AG04450 (cell line): ENCODE measurements at regions not wholly inside any gene's neighbourhood (a gene's known extent, or its start where the extent isn't known, plus 50 kb on each side); places are given as distances from the start of the nearest gene placed in this dataset.

Experiments used
- CTCF ChIA-PET: fragments of 300-600, 350-600 bp; formaldehyde crosslinking; extraction: SDS; loops from one replicate; lab custom pipeline; 2022; ENCODE audit warnings: antibody characterized with exemption, inconsistent platforms; lab: Charles Lee
- POLR2A ChIA-PET: fragments of 350-600 bp; formaldehyde crosslinking; extraction: SDS; loops from one replicate; lab custom pipeline; 2021; ENCODE audit warnings: antibody characterized with exemption, inconsistent platforms; lab: Yijun Ruan, JAX
- DNase-seq: peaks from one replicate; pipeline ENCODE4 v3.0.0-alpha.2; 2011; ENCODE audit warnings: low read depth, low spot score
- H3K27ac ChIP-seq: one replicate; pipeline ENCODE4 v1.5.1; 2012; ENCODE audit warnings: low read depth, low read length, control low read depth
- H3K27me3 ChIP-seq: one replicate; pipeline ENCODE4 v1.6.0; 2012; ENCODE audit warnings: low read length; ENCODE audit not compliant: control insufficient read depth, insufficient read depth
- H3K4me3 ChIP-seq: 2 replicates; pipeline ENCODE4 v1.5.1; 2011; ENCODE audit warnings: mild to moderate bottlenecking, low read depth, low read length, control low read depth
- H3K9me3 ChIP-seq: 2 replicates; pipeline ENCODE4 v1.5.1; 2012; ENCODE audit warnings: low read length; ENCODE audit not compliant: control insufficient read depth, insufficient read depth
- TF ChIP-seq, protein P1 (sequence below): IDR thresholded peaks from 2 replicates; pipeline ENCODE4 v1.5.1; 2011; ENCODE audit warnings: low read depth, low read length, control low read depth, inconsistent platforms

DNA sequence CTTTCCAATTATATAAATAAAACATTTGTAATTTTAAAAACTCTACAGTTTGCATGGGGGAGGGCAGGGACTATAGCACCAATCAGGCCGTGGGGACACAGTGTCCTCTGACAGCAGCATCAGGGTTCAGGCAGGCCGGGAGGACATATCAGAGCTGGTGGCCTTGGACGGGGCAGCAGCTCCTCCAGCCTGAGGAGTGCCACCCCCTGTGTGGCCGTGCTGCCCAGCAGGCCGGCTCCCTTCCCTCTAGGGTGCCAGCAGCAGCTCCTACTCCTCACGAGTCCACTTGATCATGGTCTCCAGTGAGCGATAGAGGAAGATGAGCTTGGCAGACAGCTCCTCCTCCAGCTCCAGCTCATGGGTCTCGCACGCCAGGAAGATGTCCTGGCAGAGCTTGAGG is 144.0 kb upstream of the PHACTR3 start:
- Histone ChIP-seq H3K27ac (no peak overlapping the region), H3K9me3 (no peaks in the 10 kb centered on the region; the same call in 1 of the 2 replicates), H3K4me3 (no peak overlapping the region), H3K27me3 (no peaks in the 10 kb centered on the region)
- ChIA-PET CTCF (no interaction called here), POLR2A (no interaction called here)
- TF ChIP-seq, protein P1, sequence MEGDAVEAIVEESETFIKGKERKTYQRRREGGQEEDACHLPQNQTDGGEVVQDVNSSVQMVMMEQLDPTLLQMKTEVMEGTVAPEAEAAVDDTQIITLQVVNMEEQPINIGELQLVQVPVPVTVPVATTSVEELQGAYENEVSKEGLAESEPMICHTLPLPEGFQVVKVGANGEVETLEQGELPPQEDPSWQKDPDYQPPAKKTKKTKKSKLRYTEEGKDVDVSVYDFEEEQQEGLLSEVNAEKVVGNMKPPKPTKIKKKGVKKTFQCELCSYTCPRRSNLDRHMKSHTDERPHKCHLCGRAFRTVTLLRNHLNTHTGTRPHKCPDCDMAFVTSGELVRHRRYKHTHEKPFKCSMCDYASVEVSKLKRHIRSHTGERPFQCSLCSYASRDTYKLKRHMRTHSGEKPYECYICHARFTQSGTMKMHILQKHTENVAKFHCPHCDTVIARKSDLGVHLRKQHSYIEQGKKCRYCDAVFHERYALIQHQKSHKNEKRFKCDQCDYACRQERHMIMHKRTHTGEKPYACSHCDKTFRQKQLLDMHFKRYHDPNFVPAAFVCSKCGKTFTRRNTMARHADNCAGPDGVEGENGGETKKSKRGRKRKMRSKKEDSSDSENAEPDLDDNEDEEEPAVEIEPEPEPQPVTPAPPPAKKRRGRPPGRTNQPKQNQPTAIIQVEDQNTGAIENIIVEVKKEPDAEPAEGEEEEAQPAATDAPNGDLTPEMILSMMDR, result no peak
- DNase-seq, result no peak

DNA sequence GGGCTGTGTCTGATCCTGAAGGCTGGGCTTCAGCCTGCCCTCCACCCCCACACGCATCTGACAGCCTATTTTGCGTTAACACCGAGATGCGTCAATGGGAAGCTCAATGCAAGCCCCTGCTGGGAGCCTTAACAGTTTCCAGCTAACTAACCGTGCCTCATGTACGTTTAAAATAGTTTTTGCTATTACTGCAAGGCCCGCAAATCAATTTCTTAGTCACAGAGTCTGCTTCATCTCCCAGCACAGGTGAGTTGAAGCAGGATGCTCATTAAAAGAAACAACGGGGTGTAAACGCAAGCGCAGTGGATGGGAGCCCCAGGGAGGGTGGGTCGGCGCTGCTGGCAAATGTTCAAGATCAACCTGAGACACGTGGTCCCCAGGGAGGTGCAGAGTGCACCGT is 142.8 kb upstream of the PHACTR3 start:
- no peak for DNase-seq
- H3K9me3 ChIP-seq, result no peaks in the 10 kb centered on the region; the same call in 1 of the 2 replicates
- TF ChIP-seq, protein P1, result no peak
- ChIA-PET POLR2A (no interaction called here), CTCF (no interaction called here)
- H3K27ac ChIP-seq, result no peak overlapping the region
- H3K4me3 ChIP-seq, result no peak overlapping the region
- no peaks in the 10 kb centered on the region for H3K27me3 ChIP-seq

DNA sequence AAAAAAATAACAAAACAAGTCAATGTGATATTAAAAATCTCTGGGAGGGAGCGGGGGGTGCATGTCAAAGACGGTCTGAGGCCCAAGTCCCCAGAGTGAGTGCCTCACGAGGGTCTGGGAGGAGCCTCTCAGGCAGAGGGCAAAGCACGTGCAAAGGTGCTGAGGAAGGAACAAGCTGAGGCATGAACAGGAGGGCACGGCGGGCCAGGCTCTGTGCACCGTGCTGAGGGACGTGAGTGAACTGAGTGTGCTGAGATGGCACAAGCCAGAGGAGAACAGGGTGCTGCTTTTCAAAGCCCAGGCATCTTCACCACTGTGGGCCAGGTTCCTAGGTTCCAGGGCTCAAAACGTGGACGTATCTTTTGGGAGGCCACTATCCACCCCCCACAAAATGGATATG is 142.1 kb upstream of the PHACTR3 start:
- Histone ChIP-seq H3K27me3 (no peaks in the 10 kb centered on the region), H3K27ac (no peak overlapping the region), H3K4me3 (no peak overlapping the region), H3K9me3 (no peaks in the 10 kb centered on the region; the same call in 1 of the 2 replicates)
- ChIA-PET POLR2A (no interaction called here), CTCF (no interaction called here)
- TF ChIP-seq, protein P1, result no peak
- DNase-seq, result no peak

DNA sequence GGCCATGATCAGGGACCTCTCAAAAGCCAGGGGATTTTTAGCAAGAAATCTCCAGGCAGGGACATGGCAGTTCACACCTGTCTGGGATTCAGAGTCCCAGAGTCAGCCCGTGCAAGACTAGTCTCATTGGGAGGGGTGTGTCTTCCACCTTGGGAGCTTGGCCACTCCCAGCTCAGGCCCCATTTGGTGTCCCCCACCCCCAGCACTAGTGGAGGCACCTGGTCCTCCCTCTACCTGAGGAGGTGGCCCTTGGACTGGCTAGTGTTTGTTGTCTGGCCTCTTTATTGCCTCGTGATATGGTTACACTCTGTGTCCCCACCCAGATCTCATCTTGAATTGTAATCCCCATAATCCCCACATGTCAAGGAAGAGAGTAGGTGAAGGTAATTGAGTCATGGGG is 140.8 kb upstream of the PHACTR3 start:
- no peaks in the 10 kb centered on the region for H3K27me3 ChIP-seq
- ChIA-PET CTCF (no interaction called here), POLR2A (no interaction called here)
- H3K9me3 ChIP-seq, result no peaks in the 10 kb centered on the region; the same call in 1 of the 2 replicates
- no peak for DNase-seq
- TF ChIP-seq, protein P1, result no peak
- H3K27ac ChIP-seq, result no peak overlapping the region
- no peak overlapping the region for H3K4me3 ChIP-seq

DNA sequence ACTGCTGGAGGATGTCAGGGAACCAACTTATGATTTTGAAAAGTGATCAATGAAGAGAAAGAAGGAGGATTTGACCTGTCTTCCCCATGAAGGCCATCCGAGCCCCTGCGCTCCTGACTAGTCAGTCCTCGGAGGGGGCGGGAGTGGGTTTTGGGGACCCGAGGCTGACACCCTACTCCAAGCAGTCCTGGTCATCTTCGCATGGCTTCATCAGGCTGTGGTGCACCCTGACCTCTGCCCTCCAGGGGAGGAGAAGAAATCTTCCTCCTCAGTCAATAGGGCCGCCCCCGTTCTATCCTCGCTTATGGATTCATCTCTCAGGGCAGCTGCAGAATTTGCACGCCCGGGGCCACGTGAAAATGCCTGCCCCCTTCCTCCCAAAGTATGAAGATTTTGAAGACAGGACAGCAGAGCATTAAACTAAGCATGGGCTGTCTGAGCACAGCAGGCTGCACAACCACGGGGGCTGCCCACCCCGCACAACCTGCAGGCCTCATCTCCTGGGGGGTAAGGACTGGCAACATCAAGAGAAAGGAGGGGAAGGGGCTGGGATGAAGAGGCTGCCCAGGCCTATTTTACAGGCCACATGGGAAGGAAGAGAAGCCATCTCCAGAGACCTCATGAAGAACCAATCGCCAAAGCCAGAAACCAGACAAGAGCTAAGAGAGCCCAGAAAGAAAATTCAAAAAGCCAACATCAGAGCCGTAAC is 138.1 kb upstream of the PHACTR3 start:
- Histone ChIP-seq H3K4me3 (no peak overlapping the region), H3K27ac (no peak overlapping the region), H3K27me3 (no peaks in the 10 kb centered on the region), H3K9me3 (no peaks in the 10 kb centered on the region; the same call in 1 of the 2 replicates)
- CTCF ChIA-PET, result no interaction called here
- no peak for DNase-seq
- TF ChIP-seq, protein P1, result no peak
- POLR2A ChIA-PET, result no interaction called here
